Activated B cell treated with CpG ODN at 0.5 μM for 24 hours (primary cell): ENCODE measurements at regions not wholly inside any gene's neighbourhood (a gene's known extent, or its start where the extent isn't known, plus 50 kb on each side); places are given as distances from the start of the nearest gene placed in this dataset.

Experiments
- ATAC-seq: fragments of 200-7000 bp; cut with Tn5 transposase; one replicate; pipeline ENCODE4 v1.10.0; 2021; ENCODE audit warnings: low read depth, mild to moderate bottlenecking, moderate library complexity
- CTCF ChIA-PET: fragments of 350-600 bp; sonication (Branson Sonifier 250); formaldehyde crosslinking; loops from one replicate; lab custom pipeline; 2021; ENCODE audit warnings: antibody characterized with exemption; lab: Charles Lee
- POLR2A ChIA-PET: fragments of 350-600 bp; sonication (Branson Sonifier 250); formaldehyde crosslinking; loops from one replicate; lab custom pipeline; 2021; ENCODE audit warnings: antibody characterized with exemption; lab: Charles Lee
- DNase-seq: peaks from one replicate; pipeline ENCODE4 v3.0.0; 2022
- H3K27ac Mint-ChIP-seq: one replicate; pipeline ENCODE4 v1.8.0; 2020; ENCODE audit warnings: mixed read lengths
- H3K27me3 Mint-ChIP-seq: one replicate; pipeline ENCODE4 v1.8.0; 2021; ENCODE audit warnings: mixed read lengths
- H3K36me3 Mint-ChIP-seq: one replicate; pipeline ENCODE4 v1.8.0; 2021; ENCODE audit warnings: low read depth, mixed read lengths
- H3K4me1 Mint-ChIP-seq: one replicate; pipeline ENCODE4 v1.8.0; 2021; ENCODE audit warnings: mixed read lengths
- H3K4me3 Mint-ChIP-seq: one replicate; pipeline ENCODE4 v1.8.0; 2020; ENCODE audit warnings: mild to moderate bottlenecking, mixed read lengths
- H3K9me3 Mint-ChIP-seq: one replicate; pipeline ENCODE4 v1.8.0; 2020; ENCODE audit warnings: mixed read lengths
- CTCF ChIP-seq: fragments of 200-600 bp; IDR thresholded peaks from one replicate; pipeline ENCODE4 v1.8.0; 2022; ENCODE audit warnings: antibody characterized with exemption, mild to moderate bottlenecking
- intact Hi-C: fragments of 100-400 bp; cut with micrococcal nuclease; formaldehyde crosslinking; loops from one replicate; pipeline ENCODE4 v1.15.1; 2024

DNA sequence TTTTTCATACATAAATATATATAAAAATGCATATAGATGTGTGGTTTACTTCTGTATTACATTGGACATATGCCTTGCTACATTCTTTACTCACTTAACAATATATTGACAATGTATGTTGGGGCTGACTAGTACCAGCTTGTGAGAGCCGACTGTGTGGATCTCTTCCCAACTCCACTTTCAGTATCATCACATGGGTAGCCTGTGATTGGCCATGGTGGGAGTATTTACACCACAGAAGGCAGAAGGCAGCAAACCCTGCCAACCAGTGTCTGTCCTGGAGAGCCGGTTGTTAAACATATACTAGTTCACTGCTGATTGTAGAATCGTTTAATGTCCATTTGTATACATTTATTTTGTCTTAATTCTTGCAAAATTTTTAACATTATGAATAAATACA, 638.7 kb downstream of the DHX35 start:
- no peak for TF ChIP-seq CTCF
- no peak overlapping the region for H3K4me3 Mint-ChIP-seq

DNA sequence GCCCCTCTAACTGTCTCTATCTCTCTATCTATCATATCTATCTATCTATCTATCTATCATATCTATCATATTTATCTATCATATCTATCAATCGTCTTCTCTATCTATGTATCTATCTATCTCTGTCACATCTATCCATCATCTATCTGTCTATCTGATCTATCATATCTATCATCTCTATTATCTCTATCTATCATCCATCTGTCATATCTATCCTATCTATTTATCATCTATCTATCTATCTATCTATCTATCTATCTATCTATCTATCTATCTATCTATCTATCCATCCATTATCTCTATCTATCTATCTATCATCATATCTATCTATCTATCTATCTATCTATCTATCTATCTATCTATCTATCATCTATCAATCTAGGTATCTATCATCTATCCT, 638.0 kb downstream of the DHX35 start:
- no peak for TF ChIP-seq CTCF
- Mint-ChIP-seq H3K27me3 (no peaks in the 10 kb centered on the region), H3K27ac (no peak overlapping the region), H3K4me1 (no peaks in the 10 kb centered on the region), H3K9me3 (no peaks in the 10 kb centered on the region), H3K36me3 (no peaks in the 10 kb centered on the region), H3K4me3 (no peak overlapping the region)
- no peak for ATAC-seq
- ChIA-PET CTCF (no interaction called here), POLR2A (no interaction called here)
- intact Hi-C loops, result no loop called here
- no peak for DNase-seq

More for the DNA sequence above, 638.7 kb downstream of the DHX35 start:
- H3K36me3 Mint-ChIP-seq, result no peaks in the 10 kb centered on the region
- H3K4me1 Mint-ChIP-seq, result no peaks in the 10 kb centered on the region
- no peak for DNase-seq
- intact Hi-C loops, result no loop called here
- no peaks in the 10 kb centered on the region for H3K27me3 Mint-ChIP-seq
- H3K27ac Mint-ChIP-seq, result no peak overlapping the region
- CTCF ChIA-PET, result no interaction called here
- POLR2A ChIA-PET, result no interaction called here
- no peaks in the 10 kb centered on the region for H3K9me3 Mint-ChIP-seq
- no peak for ATAC-seq

- ATAC-seq (no peak), DNase-seq (no peak)
- Mint-ChIP-seq H3K4me1 (no peaks in the 10 kb centered on the region), H3K27me3 (no peaks in the 10 kb centered on the region), H3K36me3 (no peaks in the 10 kb centered on the region), H3K27ac (no peak overlapping the region), H3K4me3 (no peak overlapping the region), H3K9me3 (no peaks in the 10 kb centered on the region)
- TF ChIP-seq CTCF, result no peak
- intact Hi-C loops, result no loop called here
- POLR2A ChIA-PET, result no interaction called here
- CTCF ChIA-PET, result no interaction called here
Observed at GRCh38 chr20:39596554-39596953, 634.4 kb downstream of the DHX35 start.

DNA sequence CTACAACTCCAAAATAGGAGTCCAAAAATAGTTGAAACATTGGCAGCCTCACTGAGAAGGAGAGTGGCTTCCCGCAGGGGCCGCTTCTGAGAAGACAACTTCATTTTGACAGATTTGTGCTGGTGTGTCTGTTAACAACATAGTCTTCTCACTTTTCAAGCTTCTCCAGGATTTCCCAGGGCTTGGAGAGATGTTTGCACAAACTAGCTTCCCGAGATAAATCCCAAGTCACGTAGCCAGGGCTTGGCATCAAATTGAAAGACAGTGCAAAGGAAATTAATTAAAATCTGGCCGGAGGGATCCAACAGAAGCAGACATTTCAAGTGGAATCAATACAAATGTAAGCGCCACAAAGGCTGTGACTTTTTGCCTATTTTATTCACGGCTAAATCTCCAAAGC, 630.2 kb downstream of the DHX35 start:
- intact Hi-C loops, result no loop called here
- ATAC-seq (no peak), DNase-seq (no peak)
- H3K36me3 Mint-ChIP-seq, result no peaks in the 10 kb centered on the region
- TF ChIP-seq CTCF, result no peak
- H3K27me3 Mint-ChIP-seq, result peaks cover 8% of the 10 kb centered on the region
- ChIA-PET CTCF (no interaction called here), POLR2A (no interaction called here)
- H3K4me1 Mint-ChIP-seq, result no peaks in the 10 kb centered on the region
- no peak overlapping the region for H3K27ac Mint-ChIP-seq
- no peaks in the 10 kb centered on the region for H3K9me3 Mint-ChIP-seq
- H3K4me3 Mint-ChIP-seq, result no peak overlapping the region

- Mint-ChIP-seq H3K4me1 (no peaks in the 10 kb centered on the region), H3K27ac (no peak overlapping the region), H3K9me3 (peaks cover 3% of the 10 kb centered on the region), H3K27me3 (peaks cover 8% of the 10 kb centered on the region), H3K36me3 (no peaks in the 10 kb centered on the region), H3K4me3 (no peak overlapping the region)
- ChIA-PET POLR2A (no interaction called here), CTCF (no interaction called here)
- DNase-seq (no peak), ATAC-seq (no peak)
- intact Hi-C loops, result no loop called here
- TF ChIP-seq CTCF, result no peak
Observed at GRCh38 chr20:39588148-39588757, 626.1 kb downstream of the DHX35 start.
